H1 (cell line): ENCODE measurements at regions not wholly inside any gene's neighbourhood (a gene's known extent, or its start where the extent isn't known, plus 50 kb on each side); places are given as distances from the start of the nearest gene placed in this dataset.

ENCODE experiments used
- CTCF ChIA-PET: fragments of 300-600 bp; sonication (Branson Sonifier 250); formaldehyde crosslinking; loops from one replicate; lab custom pipeline; 2021; ENCODE audit not compliant: partially characterized antibody; lab: Charles Lee
- POLR2A ChIA-PET: fragments of 300-600 bp; sonication (Branson Sonifier 250); formaldehyde crosslinking; loops from one replicate; lab custom pipeline; 2021; ENCODE audit warnings: inconsistent platforms; ENCODE audit not compliant: partially characterized antibody; lab: Charles Lee
- DNase-seq, 2 experiments: peaks; one replicate each; pipeline versions ENCODE4 v3.0.0 to v3.0.0-alpha.2; 2010 to 2022; ENCODE audit warnings: low spot score in 2 of 2, low read depth in 1 of 2, mixed read lengths in 1 of 2
- FAIRE-seq: peaks from 2 replicates; lab custom pipeline; 2011; peaks lifted over from hg19 to GRCh38; lab: Jason Lieb, UNC
- H2AFZ ChIP-seq: 2 replicates; pipeline ENCODE4 v1.8.1; 2012; ENCODE audit warnings: low read length, inconsistent platforms
- H2AK5ac ChIP-seq: 2 replicates; pipeline ENCODE4 v1.6.1; 2013; ENCODE audit warnings: low read depth, low read length
- H2BK120ac ChIP-seq: replicated peaks from 2 replicates; pipeline ENCODE3; 2013; ENCODE audit warnings: low read depth, low read length, inconsistent platforms
- H2BK12ac ChIP-seq: 2 replicates; pipeline ENCODE4 v1.6.1; 2013; ENCODE audit warnings: low read depth, low read length
- H2BK15ac ChIP-seq: 2 replicates; pipeline ENCODE4 v1.6.1; 2013; ENCODE audit warnings: low read length
- H2BK20ac ChIP-seq: 2 replicates; pipeline ENCODE4 v1.6.1; 2013; ENCODE audit warnings: low read length
- H2BK5ac ChIP-seq: 2 replicates; pipeline ENCODE4 v1.6.1; 2013; ENCODE audit warnings: low read depth, low read length
- H3K14ac ChIP-seq: 2 replicates; pipeline ENCODE4 v1.6.1; 2013; ENCODE audit warnings: inconsistent platforms; ENCODE audit not compliant: insufficient read length
- H3K18ac ChIP-seq: 2 replicates; pipeline ENCODE4 v1.6.1; 2013; ENCODE audit warnings: low read length; ENCODE audit errors: extremely low read depth
- H3K23ac ChIP-seq: 2 replicates; pipeline ENCODE4 v1.6.1; 2013; ENCODE audit warnings: inconsistent platforms; ENCODE audit not compliant: insufficient read length
- H3K23me2 ChIP-seq: 2 replicates; pipeline ENCODE4 v1.6.1; 2013; ENCODE audit warnings: low read depth, low read length
- H3K27ac ChIP-seq: 2 replicates; pipeline ENCODE4 v1.6.1; 2011; ENCODE audit warnings: low read depth, low read length, inconsistent platforms
- H3K27me3 ChIP-seq, 4 experiments: replicated peaks in 1 of 4; 1 replicate in 1 of 4; 2 replicates in 3 of 4; pipeline versions ENCODE4 v1.6.1 to v1.8.1; 2011 to 2013; ENCODE audit warnings: low read length in 3 of 4, mild to moderate bottlenecking in 3 of 4, inconsistent platforms in 2 of 4, mixed read lengths in 2 of 4, moderate library complexity in 1 of 4; ENCODE audit not compliant: control insufficient read depth in 3 of 4, insufficient read depth in 3 of 4; ENCODE audit errors: extremely low read depth in 1 of 4
- H3K36me3 ChIP-seq, 4 experiments: 2 replicates each; pipeline versions ENCODE4 v1.6.1 to v1.8.1; 2011 to 2013; ENCODE audit warnings: mild to moderate bottlenecking in 4 of 4, low read length in 3 of 4, moderate library complexity in 2 of 4, control low read depth in 1 of 4, inconsistent platforms in 1 of 4; ENCODE audit not compliant: insufficient read depth in 4 of 4, control insufficient read depth in 2 of 4
- H3K4ac ChIP-seq: replicated peaks from 2 replicates; pipeline ENCODE3; 2013; ENCODE audit warnings: low read length, low read depth, mixed read lengths, inconsistent platforms; ENCODE audit not compliant: insufficient read length
- H3K4me1 ChIP-seq, 4 experiments: replicated peaks in 1 of 4; 1 replicate in 1 of 4; 2 replicates in 3 of 4; pipeline versions ENCODE4 v1.6.1 to v1.8.1; 2011 to 2013; ENCODE audit warnings: low read length in 3 of 4, inconsistent platforms in 2 of 4, mixed read lengths in 1 of 4; ENCODE audit not compliant: insufficient read depth in 4 of 4, control insufficient read depth in 3 of 4
- H3K4me2 ChIP-seq, 2 experiments: 2 replicates each; pipeline versions ENCODE4 v1.6.1 to v1.8.1; 2011 to 2013; ENCODE audit warnings: low read depth in 2 of 2, low read length in 2 of 2, control low read depth in 1 of 2, inconsistent platforms in 1 of 2, mild to moderate bottlenecking in 1 of 2; ENCODE audit not compliant: insufficient read depth in 1 of 2
- H3K4me3 ChIP-seq, 4 experiments: fragments of 200-600, 300-600 bp in 1 of 4; sonication (generic), shearing (Covaris generic), sonication (Bioruptor Twin) in 1 of 4; 2 replicates each; pipeline versions ENCODE4 v1.5.1 to v1.8.1; 2011 to 2016; ENCODE audit warnings: low read length in 4 of 4, low read depth in 3 of 4, control low read depth in 2 of 4, inconsistent platforms in 2 of 4, mild to moderate bottlenecking in 2 of 4, mixed read lengths in 1 of 4, moderate library complexity in 1 of 4; ENCODE audit not compliant: insufficient read depth in 2 of 4; ENCODE audit errors: extremely low read depth in 1 of 4
- H3K56ac ChIP-seq: replicated peaks from 2 replicates; pipeline ENCODE3; 2013; ENCODE audit warnings: low read depth, mild to moderate bottlenecking, mixed read lengths, low read length, inconsistent platforms; ENCODE audit not compliant: insufficient read length
- H3K79me1 ChIP-seq: 2 replicates; pipeline ENCODE4 v1.6.1; 2013; ENCODE audit warnings: low read depth, low read length, control low read depth
- H3K79me2 ChIP-seq, 2 experiments: 2 replicates each; pipeline versions ENCODE4 v1.6.1 to v1.8.1; 2012 to 2013; ENCODE audit warnings: low read length in 2 of 2, mild to moderate bottlenecking in 2 of 2, inconsistent platforms in 1 of 2; ENCODE audit not compliant: insufficient read depth in 2 of 2, control insufficient read depth in 1 of 2
- H3K9ac ChIP-seq, 4 experiments: replicated peaks in 1 of 4; 1 replicate in 1 of 4; 2 replicates in 3 of 4; pipeline versions ENCODE4 v1.6.1 to v1.8.1; 2011 to 2013; ENCODE audit warnings: low read depth in 3 of 4, low read length in 3 of 4, control low read depth in 2 of 4, mild to moderate bottlenecking in 2 of 4, moderate library complexity in 2 of 4, inconsistent platforms in 1 of 4; ENCODE audit errors: extremely low read depth in 1 of 4
- H3K9me3 ChIP-seq, 2 experiments: 2 replicates each; pipeline versions ENCODE4 v1.6.1 to v1.8.1; 2012 to 2013; ENCODE audit warnings: mild to moderate bottlenecking in 2 of 2, moderate library complexity in 2 of 2, control low read depth in 1 of 2, inconsistent platforms in 1 of 2, low read depth in 1 of 2, low read length in 1 of 2, mixed read lengths in 1 of 2; ENCODE audit not compliant: insufficient read depth in 2 of 2
- H4K20me1 ChIP-seq, 2 experiments: replicated peaks in 1 of 2; 2 replicates each; pipeline versions ENCODE3 to v1.8.1; 2011 to 2013; ENCODE audit warnings: inconsistent platforms in 2 of 2, low read length in 2 of 2, mild to moderate bottlenecking in 1 of 2; ENCODE audit not compliant: insufficient read depth in 2 of 2, control insufficient read depth in 1 of 2
- H4K5ac ChIP-seq: 2 replicates; pipeline ENCODE4 v1.6.1; 2013; ENCODE audit warnings: low read length, low read depth, mixed read lengths, inconsistent platforms; ENCODE audit not compliant: insufficient read length
- H4K8ac ChIP-seq: 2 replicates; pipeline ENCODE4 v1.8.0; 2013; ENCODE audit warnings: mild to moderate bottlenecking, moderate library complexity, low read length, inconsistent platforms; ENCODE audit not compliant: insufficient read depth; ENCODE audit errors: extremely low read depth
- H4K91ac ChIP-seq: replicated peaks from 2 replicates; pipeline ENCODE3; 2013; ENCODE audit warnings: low read length, mixed read lengths, inconsistent platforms; ENCODE audit not compliant: insufficient read length
- EZH2 ChIP-seq: fragments of 200-600 bp; sonication (generic); IDR thresholded peaks from 2 replicates; pipeline ENCODE4 v1.7.1; 2012; ENCODE audit warnings: low read depth, mild to moderate bottlenecking, moderate library complexity, low read length, inconsistent platforms; ENCODE audit not compliant: severe bottlenecking
- KDM5A ChIP-seq: fragments of 200-600 bp; IDR thresholded peaks from 2 replicates; pipeline ENCODE4 v1.7.1; 2012; ENCODE audit warnings: mild to moderate bottlenecking, low read length, inconsistent platforms, mixed read lengths
- MAFK ChIP-seq: IDR thresholded peaks from 2 replicates; pipeline ENCODE4 v1.6.1; 2012; ENCODE audit warnings: low read depth, mild to moderate bottlenecking, improper control_type of control experiment, low read length
- WGBS, 2 experiments: shearing (Covaris generic) in 1 of 2; methylation state at CpG; one replicate each; pipeline versions ENCODE4 v1.1.6 to v1.1.7; 2013 to 2015; ENCODE audit warnings: low lambda C conversion rate in 2 of 2, mixed read lengths in 2 of 2, inconsistent platforms in 1 of 2, low coverage in 1 of 2, missing lambda C conversion rate in 1 of 2; ENCODE audit not compliant: insufficient replicate concordance in 2 of 2, insufficient coverage in 1 of 2, insufficient read length in 1 of 2; ENCODE audit errors: extremely low coverage in 1 of 2, missing lambda C conversion rate in 1 of 2; 5-methylcytosine and 5-hydroxymethylcytosine counted together

DNA sequence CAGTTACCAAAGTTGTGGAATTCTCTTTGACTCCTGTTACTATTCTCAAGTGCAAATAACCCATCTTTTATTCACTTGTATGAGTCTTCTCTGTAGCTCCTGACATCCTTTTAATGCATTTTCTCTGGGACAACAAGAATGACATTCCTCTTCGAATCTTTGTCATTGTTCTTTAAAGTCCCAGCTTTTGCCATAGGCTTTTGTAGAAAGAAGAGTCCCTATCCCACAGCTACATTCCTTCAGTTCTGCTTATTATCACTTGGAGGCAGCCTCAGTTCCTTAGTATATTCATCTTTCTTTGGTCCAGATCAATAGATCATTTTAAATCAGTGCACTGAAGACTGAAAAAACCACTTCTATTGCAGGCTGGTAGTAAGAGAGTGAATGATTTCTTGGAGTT lies 560.2 kb downstream of the DACH1 start:
- no peak for FAIRE-seq
- no peak overlapping the region for H2BK15ac ChIP-seq
- no peak overlapping the region for H4K5ac ChIP-seq
- ChIA-PET CTCF (interaction anchor here (0.9 to 2.0 kb wide), 3 partner anchors 11 to 14 kb away, joined by 3 to 4 read pairs (median 3); no protein-coding TSS in a partner anchor), POLR2A (no interaction called here)
- H3K18ac ChIP-seq: no peak overlapping the region
- H2BK12ac ChIP-seq: no peak overlapping the region
- no peak overlapping the region for H3K4ac ChIP-seq
- H3K14ac ChIP-seq: no peak overlapping the region
- H3K9ac ChIP-seq: no peak overlapping the region
- H2BK20ac ChIP-seq: no peak overlapping the region
- H2AK5ac ChIP-seq: no peak overlapping the region
- H3K4me2 ChIP-seq: no peak overlapping the region
- H3K23ac ChIP-seq: no peak overlapping the region
- no peak overlapping the region for H4K8ac ChIP-seq
- no peak overlapping the region for H4K91ac ChIP-seq
- no peak overlapping the region for H3K27ac ChIP-seq
- no peak overlapping the region for H2AFZ ChIP-seq
- no peak overlapping the region for H2BK120ac ChIP-seq
- TF ChIP-seq KDM5A: no peak
- TF ChIP-seq MAFK: no peak
- no peak for TF ChIP-seq EZH2
- TF ChIP-seq, all 59 proteins: peak for 0
- Histone ChIP-seq H3K4me3 (no peak overlapping the region), H3K36me3 (no peaks in the 10 kb centered on the region), H3K4me1 (no peaks in the 10 kb centered on the region), H3K79me2 (no peaks in the 10 kb centered on the region), H3K27me3 (no peaks in the 10 kb centered on the region), H4K20me1 (no peaks in the 10 kb centered on the region), H2BK5ac (no peak overlapping the region), H3K56ac (no peak overlapping the region), H3K23me2 (no peaks in the 10 kb centered on the region), H3K9me3 (no peaks in the 10 kb centered on the region), H3K79me1 (no peaks in the 10 kb centered on the region)
- no peak for DNase-seq
- WGBS, 2 experiments: 83% methylated on average over 1 of the region's 1 CpG; no CpG with 5 or more reads in 1 of the 2 experiments
